ENCODE measurements at regions not wholly inside any gene's neighbourhood (a gene's known extent, or its start where the extent isn't known, plus 50 kb on each side); places are given as distances from the start of the nearest gene placed in this dataset.

- TF ChIP-seq CTCF (IDR thresholded peaks at IDR 0.05) (no peak), EZH2 (IDR thresholded peaks at IDR 0.05) (no peak), EZH2phosphoT487 (IDR thresholded peaks at IDR 0.05) (no peak)
These were observed 765.1 kb upstream of the TMEM132C start for GRCh38 chr12:127501916-127502315.
